ENCODE measurements at regions not wholly inside any gene's neighbourhood (a gene's known extent, or its start where the extent isn't known, plus 50 kb on each side); places are given as distances from the start of the nearest gene placed in this dataset.

DNA sequence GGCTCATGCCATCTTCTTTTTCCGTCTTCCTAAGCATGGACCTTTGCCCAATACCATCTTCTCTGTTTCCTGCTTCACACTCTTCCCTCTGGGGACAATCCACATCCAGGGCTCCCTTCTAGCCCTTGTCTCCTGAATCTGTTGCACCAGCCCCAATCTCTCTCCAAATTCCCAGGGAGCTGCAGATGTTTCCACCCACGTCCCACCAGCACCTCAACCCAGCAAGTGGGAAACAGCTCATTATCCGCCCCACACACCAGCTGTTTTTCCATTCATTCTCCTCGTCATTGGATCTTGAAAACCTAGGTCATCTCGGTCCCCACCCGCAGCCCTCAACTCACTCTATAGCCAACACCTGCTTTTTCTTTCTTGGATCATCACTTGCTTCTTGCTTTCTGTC lies 185.0 kb upstream of the CDYL start:
- Histone ChIP-seq H3K27ac (ENCODE audit: low read depth, low read length) (no peak overlapping the region), H3K36me3 (ENCODE audit: insufficient read depth, low read length) (no peaks in the 10 kb centered on the region), H3K9me3 (ENCODE audit: low read depth, low read length) (no peaks in the 10 kb centered on the region), H3K4me3 (ENCODE audit: insufficient read depth, low read length) (no peak overlapping the region), H4K20me1 (ENCODE audit: insufficient read depth, low read length) (no peaks in the 10 kb centered on the region), H3K27me3 (ENCODE audit: insufficient read depth, low read length) (no peaks in the 10 kb centered on the region), H3K4me2 (ENCODE audit: insufficient read depth, low read length) (no peak overlapping the region), H3K79me2 (ENCODE audit: insufficient read depth, low read length) (no peaks in the 10 kb centered on the region), H3K4me1 (ENCODE audit: insufficient read depth, low read length) (no peaks in the 10 kb centered on the region), H2AFZ (ENCODE audit: low read length) (no peak overlapping the region)
- no peak for DNase-seq (ENCODE audit: insufficient read length, low spot score, missing footprints)
- no peak for TF ChIP-seq CTCF (IDR thresholded peaks at IDR 0.05; ENCODE audit: extremely low read depth, low read depth, low read length)

GRCh38 chr6:4589295-4589694 lies 186.9 kb upstream of the CDYL start:
- Histone ChIP-seq H3K4me2 (ENCODE audit: insufficient read depth, low read length) (no peak overlapping the region), H3K9me3 (ENCODE audit: low read depth, low read length) (no peaks in the 10 kb centered on the region), H2AFZ (ENCODE audit: low read length) (no peak overlapping the region), H3K4me1 (ENCODE audit: insufficient read depth, low read length) (no peaks in the 10 kb centered on the region), H3K27ac (ENCODE audit: low read depth, low read length) (no peak overlapping the region), H3K36me3 (ENCODE audit: insufficient read depth, low read length) (no peaks in the 10 kb centered on the region), H3K4me3 (ENCODE audit: insufficient read depth, low read length) (no peak overlapping the region), H3K27me3 (ENCODE audit: insufficient read depth, low read length) (no peaks in the 10 kb centered on the region), H3K79me2 (ENCODE audit: insufficient read depth, low read length) (no peaks in the 10 kb centered on the region), H4K20me1 (ENCODE audit: insufficient read depth, low read length) (no peaks in the 10 kb centered on the region)
- no peak for TF ChIP-seq CTCF (IDR thresholded peaks at IDR 0.05; ENCODE audit: extremely low read depth, low read depth, low read length)
- no peak for DNase-seq (ENCODE audit: insufficient read length, low spot score, missing footprints)

DNA sequence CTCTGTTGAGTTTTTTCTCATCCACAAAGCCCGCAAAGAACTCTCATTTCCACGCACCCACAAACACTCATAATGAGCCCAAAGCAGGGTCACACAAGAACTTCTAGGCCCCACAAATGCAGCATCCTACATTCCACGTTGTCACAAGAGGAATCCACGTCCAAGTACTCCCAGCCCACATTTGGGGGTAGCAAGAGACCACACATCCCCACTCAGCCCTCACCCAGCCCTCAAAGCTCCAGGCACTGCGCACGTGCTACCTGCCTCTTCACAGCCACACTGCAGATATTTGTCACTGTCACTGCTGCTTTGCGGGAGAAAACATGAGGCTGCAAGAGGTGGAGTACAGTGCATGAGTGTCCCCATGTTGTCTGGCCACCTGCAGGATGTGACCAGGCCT lies 187.6 kb upstream of the CDYL start:
- Histone ChIP-seq H3K27ac (ENCODE audit: low read depth, low read length) (no peak overlapping the region), H3K4me2 (ENCODE audit: insufficient read depth, low read length) (no peak overlapping the region), H3K4me3 (ENCODE audit: insufficient read depth, low read length) (no peak overlapping the region), H4K20me1 (ENCODE audit: insufficient read depth, low read length) (no peaks in the 10 kb centered on the region), H3K79me2 (ENCODE audit: insufficient read depth, low read length) (no peaks in the 10 kb centered on the region), H3K27me3 (ENCODE audit: insufficient read depth, low read length) (no peaks in the 10 kb centered on the region), H2AFZ (ENCODE audit: low read length) (no peak overlapping the region), H3K4me1 (ENCODE audit: insufficient read depth, low read length) (peaks cover 3% of the 10 kb centered on the region), H3K9me3 (ENCODE audit: low read depth, low read length) (no peaks in the 10 kb centered on the region), H3K36me3 (ENCODE audit: insufficient read depth, low read length) (no peaks in the 10 kb centered on the region)
- TF ChIP-seq CTCF (IDR thresholded peaks at IDR 0.05; ENCODE audit: extremely low read depth, low read depth, low read length): no peak
- DNase-seq (ENCODE audit: insufficient read length, low spot score, missing footprints): no peak

- H3K4me2 ChIP-seq (ENCODE audit: insufficient read depth, low read length): no peak overlapping the region
- DNase-seq (ENCODE audit: insufficient read length, low spot score, missing footprints): no peak
- no peaks in the 10 kb centered on the region for H4K20me1 ChIP-seq (ENCODE audit: insufficient read depth, low read length)
- peaks cover 7% of the 10 kb centered on the region for H3K4me1 ChIP-seq (ENCODE audit: insufficient read depth, low read length)
- H3K27me3 ChIP-seq (ENCODE audit: insufficient read depth, low read length): no peaks in the 10 kb centered on the region
- no peak overlapping the region for H3K4me3 ChIP-seq (ENCODE audit: insufficient read depth, low read length)
- no peak overlapping the region for H2AFZ ChIP-seq (ENCODE audit: low read length)
- no peaks in the 10 kb centered on the region for H3K9me3 ChIP-seq (ENCODE audit: low read depth, low read length)
- H3K79me2 ChIP-seq (ENCODE audit: insufficient read depth, low read length): no peaks in the 10 kb centered on the region
- H3K27ac ChIP-seq (ENCODE audit: low read depth, low read length): no peak overlapping the region
- no peaks in the 10 kb centered on the region for H3K36me3 ChIP-seq (ENCODE audit: insufficient read depth, low read length)
- no peak for TF ChIP-seq CTCF (IDR thresholded peaks at IDR 0.05; ENCODE audit: extremely low read depth, low read depth, low read length)
Measured at GRCh38 chr6:4588163-4588562, 188.0 kb upstream of the CDYL start.
